Mesendoderm (in vitro differentiated cells): ENCODE measurements at regions not wholly inside any gene's neighbourhood (a gene's known extent, or its start where the extent isn't known, plus 50 kb on each side); places are given as distances from the start of the nearest gene placed in this dataset.

Source experiments
- DNase-seq: peaks from one replicate; pipeline ENCODE4 v3.0.0; 2013
- H2AK5ac ChIP-seq: 2 replicates; pipeline ENCODE4 v1.6.1; 2013; ENCODE audit warnings: low read length, inconsistent platforms
- H2BK120ac ChIP-seq: 2 replicates; pipeline ENCODE4 v1.6.1; 2013; ENCODE audit warnings: low read depth, mild to moderate bottlenecking, low read length, moderate library complexity, mixed read lengths
- H2BK15ac ChIP-seq: replicated peaks from 2 replicates; pipeline ENCODE4 v1.6.1; 2013; ENCODE audit warnings: low read depth, mild to moderate bottlenecking, moderate library complexity
- H2BK5ac ChIP-seq: 2 replicates; pipeline ENCODE4 v1.6.1; 2013; ENCODE audit warnings: low read length, inconsistent platforms
- H3K18ac ChIP-seq: 2 replicates; pipeline ENCODE4 v1.6.1; 2013; ENCODE audit warnings: mild to moderate bottlenecking, low read length, mixed read lengths
- H3K23ac ChIP-seq: one replicate; pipeline ENCODE4 v1.6.1; 2013; ENCODE audit warnings: low read length
- H3K27ac ChIP-seq: 2 replicates; pipeline ENCODE4 v1.5.1; 2013; ENCODE audit warnings: low read depth, mild to moderate bottlenecking, inconsistent platforms, low read length, moderate library complexity
- H3K27me3 ChIP-seq: 2 replicates; pipeline ENCODE4 v1.6.1; 2013; ENCODE audit warnings: low read length, control low read depth, mild to moderate bottlenecking, inconsistent platforms; ENCODE audit not compliant: insufficient read depth, poor library complexity
- H3K36me3 ChIP-seq: 2 replicates; pipeline ENCODE4 v1.6.1; 2013; ENCODE audit warnings: low read length, inconsistent platforms; ENCODE audit not compliant: control insufficient read depth, insufficient read depth
- H3K4ac ChIP-seq: one replicate; pipeline ENCODE4 v1.6.1; 2013; ENCODE audit warnings: low read depth, mild to moderate bottlenecking, low read length, moderate library complexity
- H3K4me1 ChIP-seq: 2 replicates; pipeline ENCODE4 v1.6.1; 2013; ENCODE audit warnings: low read depth, low read length, inconsistent platforms; ENCODE audit not compliant: control insufficient read depth
- H3K4me2 ChIP-seq: 2 replicates; pipeline ENCODE4 v1.6.1; 2013; ENCODE audit warnings: low read length
- H3K4me3 ChIP-seq: 2 replicates; pipeline ENCODE4 v1.5.1; 2013; ENCODE audit warnings: mild to moderate bottlenecking, low read length
- H3K56ac ChIP-seq: one replicate; pipeline ENCODE4 v1.6.1; 2013; ENCODE audit warnings: low read length
- H3K79me1 ChIP-seq: 2 replicates; pipeline ENCODE4 v1.6.1; 2013; ENCODE audit warnings: low read length, inconsistent platforms
- H3K79me2 ChIP-seq: 2 replicates; pipeline ENCODE4 v1.6.1; 2013; ENCODE audit warnings: mild to moderate bottlenecking, low read length; ENCODE audit not compliant: control insufficient read depth, insufficient read depth
- H3K9ac ChIP-seq: 2 replicates; pipeline ENCODE4 v1.6.1; 2013; ENCODE audit warnings: low read length, inconsistent platforms
- H4K5ac ChIP-seq: one replicate; pipeline ENCODE4 v1.6.1; 2013; ENCODE audit warnings: low read length
- H4K8ac ChIP-seq: one replicate; pipeline ENCODE4 v1.6.1; 2013; ENCODE audit warnings: low read depth, mild to moderate bottlenecking, control low read depth, low read length, moderate library complexity
- WGBS: extraction: QIAGEN DNeasy Blood & Tissue Kit; methylation state at CpG from one replicate; pipeline ENCODE4 v1.1.7; 2013; ENCODE audit warnings: low lambda C conversion rate, missing lambda C conversion rate; ENCODE audit not compliant: insufficient coverage; ENCODE audit errors: extremely low coverage; 5-methylcytosine and 5-hydroxymethylcytosine counted together

DNA sequence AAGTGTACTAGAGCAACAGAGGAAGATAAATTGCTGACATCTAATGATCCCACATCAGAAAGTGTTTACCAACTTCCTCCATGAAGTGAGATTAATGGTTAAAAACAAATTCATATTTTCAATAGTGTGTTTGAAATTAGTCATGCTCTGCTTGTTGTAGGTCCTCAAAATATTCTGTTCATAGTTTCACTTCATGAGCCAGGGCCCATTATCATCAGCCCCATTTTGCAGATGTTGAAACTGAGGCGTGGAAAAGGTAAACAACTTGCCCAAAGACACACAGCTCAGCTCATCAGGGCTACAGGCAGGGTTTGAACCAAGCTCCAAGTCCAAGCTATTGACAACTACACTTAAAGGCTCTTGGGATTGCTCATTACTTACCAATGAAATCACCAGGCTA is 103.5 kb upstream of the PPARGC1A start:
- Histone ChIP-seq H3K4me1 (no peaks in the 10 kb centered on the region), H3K4ac (no peak overlapping the region), H3K4me3 (no peak overlapping the region), H3K79me2 (no peaks in the 10 kb centered on the region), H2AK5ac (no peak overlapping the region), H2BK120ac (no peak overlapping the region), H3K27me3 (no peaks in the 10 kb centered on the region), H3K27ac (no peak overlapping the region), H4K5ac (no peak overlapping the region), H3K23ac (no peak overlapping the region), H3K4me2 (no peak overlapping the region), H2BK5ac (no peak overlapping the region), H2BK15ac (no peak overlapping the region), H3K79me1 (no peaks in the 10 kb centered on the region), H3K9ac (no peak overlapping the region), H3K56ac (no peak overlapping the region), H3K18ac (no peak overlapping the region), H3K36me3 (no peaks in the 10 kb centered on the region), H4K8ac (no peak overlapping the region)
- no peak for DNase-seq
- no CpG with 5 or more reads among the region's 1 CpG for WGBS

DNA sequence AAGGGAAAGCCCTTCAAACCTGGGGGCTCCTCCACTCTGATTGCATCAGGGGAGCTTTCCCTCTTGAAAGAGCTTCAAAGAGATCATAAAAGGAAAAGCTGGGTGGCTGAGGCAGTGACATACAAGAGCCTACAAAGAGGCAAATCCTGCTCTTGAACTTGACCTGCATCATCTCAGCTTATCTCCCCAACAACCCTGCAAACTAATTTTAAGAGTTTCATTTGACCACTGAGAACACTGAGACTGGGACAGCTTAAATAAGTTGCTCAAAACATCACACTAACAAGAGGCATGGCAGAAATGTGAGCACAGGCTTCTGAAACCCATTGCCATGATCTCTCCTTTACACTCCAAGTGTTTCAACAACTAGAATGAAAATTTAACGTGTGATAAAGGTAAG is 101.6 kb upstream of the PPARGC1A start:
- no peak overlapping the region for H2AK5ac ChIP-seq
- H3K4me1 ChIP-seq, result no peaks in the 10 kb centered on the region
- no peak overlapping the region for H3K4me2 ChIP-seq
- H3K4ac ChIP-seq, result no peak overlapping the region
- no peak overlapping the region for H3K18ac ChIP-seq
- no peak for DNase-seq
- H2BK120ac ChIP-seq, result no peak overlapping the region
- H3K56ac ChIP-seq, result no peak overlapping the region
- no peaks in the 10 kb centered on the region for H3K27me3 ChIP-seq
- no peak overlapping the region for H4K5ac ChIP-seq
- no peak overlapping the region for H3K9ac ChIP-seq
- H3K4me3 ChIP-seq, result no peak overlapping the region
- H3K79me1 ChIP-seq, result no peaks in the 10 kb centered on the region
- H3K79me2 ChIP-seq, result no peaks in the 10 kb centered on the region
- no peaks in the 10 kb centered on the region for H3K36me3 ChIP-seq
- WGBS, result no CpG with 5 or more reads among the region's 1 CpG
- no peak overlapping the region for H2BK15ac ChIP-seq
- H3K27ac ChIP-seq, result no peak overlapping the region
- H2BK5ac ChIP-seq, result no peak overlapping the region
- no peak overlapping the region for H3K23ac ChIP-seq
- no peak overlapping the region for H4K8ac ChIP-seq

DNA sequence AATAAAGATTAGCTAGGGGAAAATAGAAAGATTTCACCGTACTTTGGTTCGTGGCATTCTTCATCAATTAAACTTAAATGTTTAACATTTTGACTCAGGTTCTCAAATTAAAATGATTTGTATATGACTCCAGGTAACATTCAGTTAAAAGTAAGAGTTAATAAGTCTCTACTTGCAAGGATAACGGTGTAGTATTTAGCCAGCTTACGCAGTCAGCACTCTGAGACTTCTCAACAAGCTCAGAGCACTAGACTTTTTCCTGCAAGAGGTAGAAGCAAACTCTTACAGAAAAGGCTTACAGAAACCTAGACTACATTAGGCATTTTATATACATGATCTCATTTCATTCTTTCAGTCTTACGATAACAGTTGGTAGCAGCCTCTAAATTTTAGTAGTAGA is 96.4 kb upstream of the PPARGC1A start:
- H3K9ac ChIP-seq, result no peak overlapping the region
- WGBS, result no CpG with 5 or more reads among the region's 5 CpGs

DNA sequence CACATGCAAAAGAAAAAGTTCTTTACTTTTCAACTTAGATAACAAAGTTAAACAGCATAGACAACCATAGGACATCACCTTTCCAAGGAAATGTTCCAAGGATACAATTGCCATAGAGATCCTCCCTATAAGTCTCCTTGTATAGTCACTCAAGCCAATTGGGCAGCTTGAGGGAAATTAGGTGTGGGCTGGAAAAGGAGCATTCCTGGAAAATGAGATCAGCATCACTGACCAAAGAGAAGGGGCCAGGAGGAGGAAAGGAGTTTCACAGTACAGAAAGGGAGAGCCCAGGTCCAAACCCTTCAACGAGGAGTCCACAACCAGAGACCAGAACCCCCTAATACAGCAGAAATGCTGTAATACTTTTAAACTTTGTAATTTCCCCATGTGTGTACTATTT is 91.5 kb upstream of the PPARGC1A start:
- Histone ChIP-seq H3K4me2 (no peak overlapping the region), H3K27ac (no peak overlapping the region), H3K18ac (no peak overlapping the region), H3K4me3 (no peak overlapping the region), H3K56ac (no peak overlapping the region), H2BK5ac (no peak overlapping the region), H4K8ac (no peak overlapping the region), H3K27me3 (no peaks in the 10 kb centered on the region), H4K5ac (no peak overlapping the region), H3K4me1 (peaks cover 3% of the 10 kb centered on the region), H3K79me2 (no peaks in the 10 kb centered on the region), H2BK15ac (no peak overlapping the region), H3K36me3 (no peaks in the 10 kb centered on the region), H2BK120ac (no peak overlapping the region), H3K23ac (no peak overlapping the region), H3K4ac (no peak overlapping the region), H3K9ac (no peak overlapping the region), H3K79me1 (no peaks in the 10 kb centered on the region), H2AK5ac (no peak overlapping the region)
- peak; percentile 85 for DNase-seq
- no CpG with 5 or more reads among the region's 1 CpG for WGBS

More for the DNA sequence above, 96.4 kb upstream of the PPARGC1A start:
- Histone ChIP-seq H3K56ac (no peak overlapping the region), H2AK5ac (no peak overlapping the region), H2BK5ac (no peak overlapping the region), H2BK120ac (no peak overlapping the region), H3K4me2 (no peak overlapping the region), H4K8ac (no peak overlapping the region), H3K27ac (no peak overlapping the region), H3K18ac (no peak overlapping the region), H4K5ac (no peak overlapping the region), H3K79me1 (no peaks in the 10 kb centered on the region), H3K79me2 (no peaks in the 10 kb centered on the region), H2BK15ac (no peak overlapping the region), H3K27me3 (no peaks in the 10 kb centered on the region), H3K4me3 (no peak overlapping the region), H3K4ac (no peak overlapping the region), H3K36me3 (no peaks in the 10 kb centered on the region), H3K23ac (no peak overlapping the region), H3K4me1 (no peaks in the 10 kb centered on the region)
- DNase-seq, result no peak

DNA sequence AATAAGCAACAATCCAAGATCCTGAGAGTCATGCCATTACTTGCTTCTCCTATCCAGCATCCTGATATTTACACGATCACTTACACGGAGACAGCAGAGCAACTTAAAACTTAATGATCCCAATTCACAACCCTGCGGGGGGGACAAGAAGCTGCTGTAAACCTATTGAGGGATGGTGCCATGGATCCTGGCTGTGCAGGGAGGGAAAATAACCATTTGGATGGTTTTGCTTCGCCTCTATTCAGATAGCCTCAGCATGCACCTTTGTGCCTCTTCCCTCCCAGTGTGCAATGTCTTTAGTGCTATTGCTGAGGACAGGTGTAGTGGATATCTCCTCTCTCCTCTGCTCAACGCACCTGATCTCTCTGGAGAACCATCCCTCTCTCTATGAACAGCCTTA is 89.7 kb upstream of the PPARGC1A start:
- no peaks in the 10 kb centered on the region for H3K79me1 ChIP-seq
- no peak overlapping the region for H3K4me3 ChIP-seq
- H3K23ac ChIP-seq, result no peak overlapping the region
- H4K5ac ChIP-seq, result no peak overlapping the region
- WGBS, result no CpG with 5 or more reads among the region's 5 CpGs
- H3K9ac ChIP-seq, result no peak overlapping the region
- H3K36me3 ChIP-seq, result no peaks in the 10 kb centered on the region
- H3K56ac ChIP-seq, result no peak overlapping the region
- H3K79me2 ChIP-seq, result no peaks in the 10 kb centered on the region
- H3K27me3 ChIP-seq, result no peaks in the 10 kb centered on the region
- H3K4me2 ChIP-seq, result no peak overlapping the region
- no peak overlapping the region for H2BK120ac ChIP-seq
- H3K4me1 ChIP-seq, result peaks cover 3% of the 10 kb centered on the region
- no peak overlapping the region for H3K18ac ChIP-seq
- H2BK15ac ChIP-seq, result no peak overlapping the region
- H2AK5ac ChIP-seq, result no peak overlapping the region
- H3K4ac ChIP-seq, result no peak overlapping the region
- no peak overlapping the region for H4K8ac ChIP-seq
- H2BK5ac ChIP-seq, result no peak overlapping the region
- no peak for DNase-seq
- H3K27ac ChIP-seq, result no peak overlapping the region

DNA sequence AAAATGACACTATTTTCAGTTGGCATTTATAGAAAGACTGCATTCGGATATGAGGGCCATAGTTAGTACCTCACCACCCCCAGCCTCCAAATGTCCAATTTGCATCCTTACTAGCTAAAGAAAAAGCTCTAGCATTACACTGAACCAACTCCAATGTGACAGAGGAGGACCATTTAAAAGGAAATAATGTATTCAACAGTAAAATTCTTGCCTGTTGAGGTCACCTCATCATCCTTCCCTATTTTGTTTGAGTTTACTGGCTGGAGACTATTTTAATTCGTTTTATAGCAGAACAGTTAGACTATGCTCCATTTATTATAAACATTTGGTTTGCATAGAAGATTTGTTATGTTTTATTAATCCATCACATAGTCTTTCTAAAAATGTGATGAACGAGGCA is 88.2 kb upstream of the PPARGC1A start:
- Histone ChIP-seq H2AK5ac (no peak overlapping the region), H2BK15ac (no peak overlapping the region), H3K79me2 (no peaks in the 10 kb centered on the region), H3K27me3 (no peaks in the 10 kb centered on the region), H3K56ac (no peak overlapping the region), H4K8ac (no peak overlapping the region), H3K4me3 (no peak overlapping the region), H3K4ac (no peak overlapping the region), H3K27ac (no peak overlapping the region), H3K79me1 (no peaks in the 10 kb centered on the region), H2BK5ac (no peak overlapping the region), H2BK120ac (no peak overlapping the region), H3K4me1 (peaks cover 3% of the 10 kb centered on the region), H3K9ac (no peak overlapping the region), H3K4me2 (no peak overlapping the region), H4K5ac (no peak overlapping the region), H3K18ac (no peak overlapping the region), H3K36me3 (no peaks in the 10 kb centered on the region), H3K23ac (no peak overlapping the region)
- no CpG with 5 or more reads among the region's 3 CpGs for WGBS
- DNase-seq, result no peak
